H9 (cell line): ENCODE measurements at regions not wholly inside any gene's neighbourhood (a gene's known extent, or its start where the extent isn't known, plus 50 kb on each side); places are given as distances from the start of the nearest gene placed in this dataset.

ENCODE experiments used
- DNase-seq: peaks from one replicate; pipeline ENCODE4 v3.0.0-alpha.2; 2017
- H2AFZ ChIP-seq: one replicate; pipeline ENCODE4 v1.6.1; 2013; ENCODE audit warnings: mild to moderate bottlenecking, low read length, control low read depth, moderate library complexity
- H2AK5ac ChIP-seq: 2 replicates; pipeline ENCODE4 v1.6.1; 2013; ENCODE audit warnings: low read length, control low read depth, mixed read lengths; ENCODE audit not compliant: insufficient read length
- H2BK120ac ChIP-seq: one replicate; pipeline ENCODE4 v1.6.1; 2013; ENCODE audit warnings: low read depth, mild to moderate bottlenecking, low read length, control low read depth, inconsistent platforms; ENCODE audit not compliant: poor library complexity, severe bottlenecking
- H2BK12ac ChIP-seq: 2 replicates; pipeline ENCODE4 v1.6.1; 2013; ENCODE audit warnings: low read length, control low read depth, mixed read lengths, low read depth; ENCODE audit not compliant: insufficient read length
- H2BK15ac ChIP-seq: 2 replicates; pipeline ENCODE4 v1.6.1; 2013; ENCODE audit warnings: low read depth, low read length, control low read depth
- H2BK20ac ChIP-seq: one replicate; pipeline ENCODE4 v1.6.1; 2013; ENCODE audit warnings: low read depth, mild to moderate bottlenecking, low read length, control low read depth, inconsistent platforms; ENCODE audit not compliant: poor library complexity, severe bottlenecking
- H2BK5ac ChIP-seq: 2 replicates; pipeline ENCODE4 v1.6.1; 2013; ENCODE audit warnings: low read length, control low read depth, mixed read lengths; ENCODE audit not compliant: insufficient read length
- H3K14ac ChIP-seq: 2 replicates; pipeline ENCODE4 v1.6.1; 2013; ENCODE audit warnings: low read length, control low read depth; ENCODE audit not compliant: insufficient read depth
- H3K18ac ChIP-seq: 2 replicates; pipeline ENCODE4 v1.6.1; 2013; ENCODE audit warnings: low read depth, mild to moderate bottlenecking, mixed read lengths, low read length, control low read depth; ENCODE audit not compliant: insufficient read length
- H3K23ac ChIP-seq: 2 replicates; pipeline ENCODE4 v1.6.1; 2013; ENCODE audit warnings: low read length, control low read depth, mixed read lengths, low read depth; ENCODE audit not compliant: insufficient read length
- H3K23me2 ChIP-seq: 2 replicates; pipeline ENCODE4 v1.6.1; 2013; ENCODE audit warnings: low read depth, mild to moderate bottlenecking, mixed read lengths, low read length, control low read depth; ENCODE audit not compliant: insufficient read length, poor library complexity, severe bottlenecking
- H3K27ac ChIP-seq: 2 replicates; pipeline ENCODE4 v1.5.1; 2013; ENCODE audit warnings: low read length, control low read depth, mixed read lengths, low read depth; ENCODE audit not compliant: insufficient read length
- H3K27me3 ChIP-seq: 2 replicates; pipeline ENCODE4 v1.6.1; 2013; ENCODE audit warnings: low read length, control low read depth, inconsistent platforms; ENCODE audit not compliant: insufficient read depth
- H3K4ac ChIP-seq: 2 replicates; pipeline ENCODE4 v1.6.1; 2013; ENCODE audit warnings: low read depth, mild to moderate bottlenecking, control low read depth, inconsistent platforms, low read length, moderate library complexity
- H3K4me1 ChIP-seq: 2 replicates; pipeline ENCODE4 v1.6.1; 2013; ENCODE audit warnings: low read length, control low read depth, inconsistent platforms; ENCODE audit not compliant: insufficient read depth
- H3K4me2 ChIP-seq: 2 replicates; pipeline ENCODE4 v1.6.1; 2013; ENCODE audit warnings: low read length, control low read depth, mixed read lengths; ENCODE audit not compliant: insufficient read length, insufficient read depth
- H3K56ac ChIP-seq: 2 replicates; pipeline ENCODE4 v1.6.1; 2013; ENCODE audit warnings: low read depth, mild to moderate bottlenecking, mixed read lengths, low read length, control low read depth; ENCODE audit not compliant: insufficient read length
- H3K79me1 ChIP-seq: 2 replicates; pipeline ENCODE4 v1.6.1; 2013; ENCODE audit warnings: low read depth, mild to moderate bottlenecking, moderate library complexity, low read length, control low read depth, inconsistent platforms; ENCODE audit not compliant: insufficient read depth, poor library complexity, severe bottlenecking
- H3K79me2 ChIP-seq: 2 replicates; pipeline ENCODE4 v1.6.1; 2013; ENCODE audit warnings: low read length, control low read depth, inconsistent platforms; ENCODE audit not compliant: insufficient read depth
- H3K9ac ChIP-seq: 2 replicates; pipeline ENCODE4 v1.6.1; 2013; ENCODE audit warnings: low read length, control low read depth, mixed read lengths; ENCODE audit not compliant: insufficient read length; ENCODE audit errors: extremely low read depth
- H3K9me3 ChIP-seq: one replicate; pipeline ENCODE4 v1.6.1; 2013; ENCODE audit warnings: low read depth, low read length, inconsistent platforms; ENCODE audit not compliant: control insufficient read depth
- H3T11ph ChIP-seq: one replicate; pipeline ENCODE4 v1.6.1; 2013; ENCODE audit warnings: mild to moderate bottlenecking, low read length, control low read depth, inconsistent platforms
- H4K20me1 ChIP-seq: one replicate; pipeline ENCODE4 v1.6.1; 2013; ENCODE audit not compliant: control insufficient read depth, insufficient read length, insufficient read depth
- H4K5ac ChIP-seq: 2 replicates; pipeline ENCODE4 v1.6.1; 2013; ENCODE audit warnings: low read depth, mild to moderate bottlenecking, mixed read lengths, low read length, control low read depth; ENCODE audit not compliant: insufficient read length
- H4K8ac ChIP-seq: replicated peaks from 2 replicates; pipeline ENCODE4 v1.6.1; 2013; ENCODE audit warnings: low read length, control low read depth, mixed read lengths, low read depth; ENCODE audit not compliant: insufficient read length
- H4K91ac ChIP-seq: 2 replicates; pipeline ENCODE4 v1.6.1; 2013; ENCODE audit warnings: low read depth, mild to moderate bottlenecking, moderate library complexity, mixed read lengths, low read length, control low read depth; ENCODE audit not compliant: insufficient read length
- H3K27ac Mint-ChIP-seq, 3 experiments: 2 replicates in 2 of 3; 3 replicates in 1 of 3; pipeline ENCODE4 v1.8.0; 2020 to 2021; ENCODE audit warnings: mixed read lengths in 3 of 3, mild to moderate bottlenecking in 1 of 3, moderate library complexity in 1 of 3
- H3K27me3 Mint-ChIP-seq: 2 replicates; pipeline ENCODE4 v1.8.0; 2021; ENCODE audit warnings: low read depth, mild to moderate bottlenecking, moderate library complexity, mixed read lengths
- H3K36me3 Mint-ChIP-seq, 3 experiments: 2 replicates in 2 of 3; 3 replicates in 1 of 3; pipeline ENCODE4 v1.8.0; 2020 to 2021; ENCODE audit warnings: low read depth in 3 of 3, mixed read lengths in 3 of 3; ENCODE audit not compliant: insufficient read depth in 1 of 3
- H3K4me1 Mint-ChIP-seq, 2 experiments: 2 replicates each; pipeline ENCODE4 v1.8.0; 2020; ENCODE audit warnings: mixed read lengths in 2 of 2
- H3K4me3 Mint-ChIP-seq, 2 experiments: 2 replicates in 1 of 2; 3 replicates in 1 of 2; pipeline ENCODE4 v1.8.0; 2020 to 2021; ENCODE audit warnings: mild to moderate bottlenecking in 2 of 2, mixed read lengths in 2 of 2, moderate library complexity in 1 of 2
- H3K9me3 Mint-ChIP-seq, 2 experiments: 2 replicates in 1 of 2; 3 replicates in 1 of 2; pipeline ENCODE4 v1.8.0; 2020; ENCODE audit warnings: mild to moderate bottlenecking in 2 of 2, mixed read lengths in 2 of 2, moderate library complexity in 1 of 2
- WGBS: extraction: QIAGEN DNeasy Blood & Tissue Kit; methylation state at CpG from one replicate; pipeline ENCODE4 v1.1.7; 2013; ENCODE audit warnings: missing lambda C conversion rate, low lambda C conversion rate, mixed read lengths; ENCODE audit not compliant: insufficient read length; ENCODE audit errors: extremely low coverage; 5-methylcytosine and 5-hydroxymethylcytosine counted together
- TF ChIP-seq, protein P1 (sequence below): fragments of 200-600 bp; sonication (generic); conservative IDR thresholded peaks from 3 replicates; pipeline ENCODE4 v1.8.0; 2021; ENCODE audit warnings: antibody characterized with exemption, mild to moderate bottlenecking

GRCh38 chr14:66281036-66281776, 205.0 kb upstream of the CCDC196 start:
- Histone ChIP-seq H3K27ac (no peak overlapping the region), H3K14ac (no peak overlapping the region), H3K56ac (no peak overlapping the region), H2BK15ac (no peak overlapping the region), H3K4ac (no peak overlapping the region), H2BK12ac (no peak overlapping the region), H3T11ph (no peak overlapping the region), H3K18ac (no peak overlapping the region), H2AFZ (no peak overlapping the region), H3K9ac (no peak overlapping the region), H3K23me2 (no peaks in the 10 kb centered on the region), H2BK120ac (no peak overlapping the region), H4K8ac (no peak overlapping the region), H2BK5ac (no peak overlapping the region), H3K4me2 (no peak overlapping the region), H4K20me1 (no peaks in the 10 kb centered on the region), H2AK5ac (no peak overlapping the region), H3K9me3 (no peaks in the 10 kb centered on the region), H3K23ac (no peak overlapping the region), H4K5ac (no peak overlapping the region), H3K4me1 (no peaks in the 10 kb centered on the region), H2BK20ac (no peak overlapping the region), H3K79me1 (no peaks in the 10 kb centered on the region), H4K91ac (no peak overlapping the region), H3K79me2 (no peaks in the 10 kb centered on the region), H3K27me3 (no peaks in the 10 kb centered on the region)
- H3K36me3 Mint-ChIP-seq: no peaks in the 10 kb centered on the region
- no CpG with 5 or more reads among the region's 9 CpGs for WGBS
- H3K4me3 Mint-ChIP-seq: no peak overlapping the region
- TF ChIP-seq, protein P1, sequence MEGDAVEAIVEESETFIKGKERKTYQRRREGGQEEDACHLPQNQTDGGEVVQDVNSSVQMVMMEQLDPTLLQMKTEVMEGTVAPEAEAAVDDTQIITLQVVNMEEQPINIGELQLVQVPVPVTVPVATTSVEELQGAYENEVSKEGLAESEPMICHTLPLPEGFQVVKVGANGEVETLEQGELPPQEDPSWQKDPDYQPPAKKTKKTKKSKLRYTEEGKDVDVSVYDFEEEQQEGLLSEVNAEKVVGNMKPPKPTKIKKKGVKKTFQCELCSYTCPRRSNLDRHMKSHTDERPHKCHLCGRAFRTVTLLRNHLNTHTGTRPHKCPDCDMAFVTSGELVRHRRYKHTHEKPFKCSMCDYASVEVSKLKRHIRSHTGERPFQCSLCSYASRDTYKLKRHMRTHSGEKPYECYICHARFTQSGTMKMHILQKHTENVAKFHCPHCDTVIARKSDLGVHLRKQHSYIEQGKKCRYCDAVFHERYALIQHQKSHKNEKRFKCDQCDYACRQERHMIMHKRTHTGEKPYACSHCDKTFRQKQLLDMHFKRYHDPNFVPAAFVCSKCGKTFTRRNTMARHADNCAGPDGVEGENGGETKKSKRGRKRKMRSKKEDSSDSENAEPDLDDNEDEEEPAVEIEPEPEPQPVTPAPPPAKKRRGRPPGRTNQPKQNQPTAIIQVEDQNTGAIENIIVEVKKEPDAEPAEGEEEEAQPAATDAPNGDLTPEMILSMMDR: no peak
- peak overlapping the region in 1 of 3 experiments; percentile 38; a peak in 1 of 7 replicates for H3K27ac Mint-ChIP-seq
- H3K9me3 Mint-ChIP-seq: 0 out of 5 replicates have a peak, but pooled peaks cover 0 to 3% of the 10 kb centered on the region in 2 experiments
- no peak for DNase-seq
- H3K27me3 Mint-ChIP-seq: no peaks in the 10 kb centered on the region; the same call in 1 of the 2 replicates
- no peaks in the 10 kb centered on the region for H3K4me1 Mint-ChIP-seq
